ENCODE measurements at regions not wholly inside any gene's neighbourhood (a gene's known extent, or its start where the extent isn't known, plus 50 kb on each side); places are given as distances from the start of the nearest gene placed in this dataset.

- no peak for DNase-seq (ENCODE audit: low read depth)
- no peak overlapping the region for H3K4me3 ChIP-seq (ENCODE audit: low read depth, low read length)
- POLR2A ChIA-PET = no interaction called here
Measured at GRCh38 chr6:28803337-28803709, 120.5 kb downstream of the TRIM27 start.

GRCh38 chr6:28807682-28808280, 116.0 kb downstream of the TRIM27 start:
- no peak overlapping the region; the same call in 1 of the 2 replicates for H3K4me3 ChIP-seq (ENCODE audit: low read depth, low read length)
- no peaks in the 10 kb centered on the region for H3K36me3 ChIP-seq (ENCODE audit: control insufficient read depth, insufficient read depth, low read length)
- POLR2A ChIA-PET = no interaction called here
- DNase-seq (ENCODE audit: low read depth) = no peak
- CTCF ChIA-PET = interaction anchor here (0.9 to 1.2 kb wide), 2 partner anchors 30 to 209 kb away, joined by 3 to 4 read pairs; no protein-coding TSS in a partner anchor
- peaks cover 20% of the 10 kb centered on the region for H3K27me3 ChIP-seq (ENCODE audit: control insufficient read depth, insufficient read depth, low read length)
- TF ChIP-seq CTCF (IDR thresholded peaks at IDR 0.05; ENCODE audit: insufficient read depth, low read depth, low read length) = no peak

More at GRCh38 chr6:28803337-28803709, 120.5 kb downstream of the TRIM27 start:
- no peaks in the 10 kb centered on the region for H3K36me3 ChIP-seq (ENCODE audit: control insufficient read depth, insufficient read depth, low read length)
- TF ChIP-seq CTCF (IDR thresholded peaks at IDR 0.05; ENCODE audit: insufficient read depth, low read depth, low read length) = no peak
- H3K27me3 ChIP-seq (ENCODE audit: control insufficient read depth, insufficient read depth, low read length) = no peaks in the 10 kb centered on the region; the same call in 1 of the 2 replicates
- CTCF ChIA-PET = no interaction called here

- DNase-seq (ENCODE audit: low read depth) = no peak
- ChIA-PET POLR2A (no interaction called here), CTCF (no interaction called here)
- no peak for TF ChIP-seq CTCF (IDR thresholded peaks at IDR 0.05; ENCODE audit: insufficient read depth, low read depth, low read length)
- Histone ChIP-seq H3K27me3 (ENCODE audit: control insufficient read depth, insufficient read depth, low read length) (peaks cover 21% of the 10 kb centered on the region), H3K36me3 (ENCODE audit: control insufficient read depth, insufficient read depth, low read length) (no peaks in the 10 kb centered on the region), H3K4me3 (ENCODE audit: low read depth, low read length) (no peak overlapping the region)
Measured at GRCh38 chr6:28808383-28808782, 115.4 kb downstream of the TRIM27 start.

DNA sequence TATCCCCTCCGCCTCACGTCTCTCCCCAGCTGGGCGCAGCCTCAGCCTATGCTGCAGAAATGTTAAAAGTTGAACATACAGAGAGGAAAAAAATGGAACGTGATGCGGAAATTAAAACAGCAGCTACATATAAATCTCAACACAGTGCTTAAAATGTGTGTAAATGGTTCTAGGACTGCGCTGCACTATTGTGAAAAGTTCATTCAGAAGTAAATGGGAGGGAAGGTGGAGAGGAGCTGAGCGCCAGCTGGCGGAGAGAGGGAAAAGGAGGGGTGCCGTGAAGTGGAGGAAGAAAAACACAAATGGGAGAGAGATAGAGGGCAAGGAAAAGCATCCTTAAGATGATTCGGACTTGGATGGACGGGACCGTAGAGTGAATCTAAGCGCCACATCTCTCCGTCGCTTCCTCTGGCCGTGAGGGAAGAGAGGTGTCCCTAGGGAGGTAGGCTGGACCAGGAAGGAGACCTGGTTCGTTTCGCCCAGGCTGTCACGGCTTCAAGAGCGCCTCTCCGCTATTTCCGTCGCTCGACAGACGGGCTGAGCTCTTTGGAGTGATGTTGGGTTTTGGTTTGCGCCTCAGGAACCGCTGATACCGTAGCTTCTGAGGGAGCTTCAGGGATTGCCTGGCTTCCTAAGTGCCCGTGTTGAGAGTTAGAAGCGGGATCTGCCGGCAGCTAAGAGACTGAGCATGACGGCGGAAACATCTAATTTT, 113.7 kb downstream of the TRIM27 start:
- ChIA-PET CTCF (interaction anchor here (0.8 kb wide), 1 partner anchor 28 kb away, joined by 3 read pairs; no protein-coding TSS in a partner anchor), POLR2A (no interaction called here)
- no peak for DNase-seq (ENCODE audit: low read depth)
- no peak for TF ChIP-seq CTCF (IDR thresholded peaks at IDR 0.05; ENCODE audit: insufficient read depth, low read depth, low read length)
- Histone ChIP-seq H3K27me3 (ENCODE audit: control insufficient read depth, insufficient read depth, low read length) (peaks cover 35% of the 10 kb centered on the region), H3K36me3 (ENCODE audit: control insufficient read depth, insufficient read depth, low read length) (no peaks in the 10 kb centered on the region), H3K4me3 (ENCODE audit: low read depth, low read length) (peak overlapping the region; percentile 14)

GRCh38 chr6:28810659-28811053, 113.1 kb downstream of the TRIM27 start:
- H3K27me3 ChIP-seq (ENCODE audit: control insufficient read depth, insufficient read depth, low read length) = peaks cover 39% of the 10 kb centered on the region
- no peak for DNase-seq (ENCODE audit: low read depth)
- peak overlapping the region; percentile 14 for H3K4me3 ChIP-seq (ENCODE audit: low read depth, low read length)
- no peaks in the 10 kb centered on the region for H3K36me3 ChIP-seq (ENCODE audit: control insufficient read depth, insufficient read depth, low read length)
- ChIA-PET POLR2A (no interaction called here), CTCF (interaction anchor here (0.8 kb wide), 1 partner anchor 27 kb away, joined by 3 read pairs; no protein-coding TSS in a partner anchor)
- no peak for TF ChIP-seq CTCF (IDR thresholded peaks at IDR 0.05; ENCODE audit: insufficient read depth, low read depth, low read length)
